ENCODE measurements at regions not wholly inside any gene's neighbourhood (a gene's known extent, or its start where the extent isn't known, plus 50 kb on each side); places are given as distances from the start of the nearest gene placed in this dataset.
"Not testable (repeated sequence)": the region's sequence is repeated elsewhere in the genome, so short reads cannot be mapped to it uniquely, and the experiment has no call there.

DNA sequence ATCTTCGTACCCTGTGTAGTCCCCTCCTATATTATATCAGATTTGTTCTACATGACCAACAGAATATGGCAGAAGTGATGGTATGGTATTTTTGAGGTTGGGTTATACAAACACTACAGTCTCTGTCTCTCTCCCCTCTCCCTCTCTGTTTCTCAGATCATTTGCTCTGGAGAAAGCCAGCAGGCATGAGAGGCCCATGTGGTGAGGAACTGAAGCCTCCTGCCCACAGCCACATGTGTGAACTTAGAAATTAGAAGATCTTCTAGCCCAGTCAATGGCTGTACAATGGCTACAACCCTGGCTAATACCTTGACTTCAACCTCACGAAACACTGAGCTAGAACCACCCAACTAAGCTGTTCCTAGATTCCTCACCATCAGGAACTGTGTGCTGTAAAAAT is 250.6 kb downstream of the SMAD2 start:
- DNase-seq (ENCODE audit: low read depth in 3 of 3), result no peak

DNA sequence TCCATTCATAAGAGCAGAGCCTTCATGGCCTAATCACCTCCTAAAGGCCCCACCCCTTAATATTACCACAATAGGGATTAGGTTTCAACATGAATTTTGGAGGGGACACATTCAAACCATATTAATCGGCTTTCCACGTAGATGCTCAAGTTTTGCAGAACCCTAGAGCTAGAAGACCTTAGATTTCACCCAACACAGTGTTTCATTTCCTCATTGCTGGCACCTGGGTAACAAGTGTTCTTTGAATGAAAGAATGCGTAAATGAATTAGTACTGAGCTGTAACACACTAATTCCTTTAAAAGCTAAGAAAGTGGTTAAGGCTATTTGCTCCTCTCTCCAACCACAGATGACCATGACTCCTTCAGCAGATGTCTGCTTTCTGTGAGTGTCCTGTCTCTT is 252.5 kb downstream of the SMAD2 start:
- no peak for DNase-seq (ENCODE audit: low read depth in 3 of 3)

GRCh38 chr18:47669815-47670214 is 260.6 kb downstream of the SMAD2 start:
- DNase-seq (ENCODE audit: low read depth in 3 of 3), result no peak

DNA sequence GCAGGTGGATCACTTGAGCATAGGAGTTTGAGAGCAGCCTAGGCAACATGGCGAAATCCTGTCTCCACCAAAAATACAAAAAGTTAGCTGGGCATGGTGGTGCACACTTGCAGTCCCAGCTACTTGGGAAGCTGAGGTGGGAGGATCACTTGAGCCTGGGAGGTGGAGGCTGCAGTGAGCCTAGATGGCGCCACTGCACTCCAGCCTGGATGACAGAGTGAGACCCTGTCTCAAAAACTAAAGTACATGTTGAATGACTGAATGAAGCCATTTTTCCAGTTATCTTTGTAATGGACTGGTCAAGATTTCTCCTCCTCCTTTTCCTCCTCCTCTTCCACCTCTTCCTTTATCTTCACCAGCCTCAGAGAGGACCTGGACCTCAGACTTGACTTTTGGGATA is 272.0 kb downstream of the SMAD2 start:
- DNase-seq (ENCODE audit: low read depth in 3 of 3), result no peak

DNA sequence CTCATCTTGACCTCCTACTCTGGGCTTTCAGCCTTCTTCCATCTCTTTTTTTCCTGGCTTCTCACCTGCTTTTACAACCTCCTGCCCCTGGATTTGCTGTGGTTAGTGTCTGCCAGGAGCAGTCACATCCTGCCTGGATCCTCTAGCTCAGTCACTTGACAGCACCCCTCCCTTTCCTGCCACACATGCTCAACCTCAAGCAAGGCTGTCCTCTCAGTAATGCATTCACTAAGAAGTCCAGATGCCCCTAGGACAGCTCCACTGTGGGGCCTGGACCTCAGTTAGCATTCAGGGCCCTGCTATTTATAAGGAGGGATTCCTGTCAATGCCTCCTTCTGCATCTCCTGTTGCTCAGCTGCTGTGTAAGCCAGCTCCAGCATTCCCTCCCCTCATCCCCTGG is 275.5 kb downstream of the SMAD2 start:
- DNase-seq (ENCODE audit: low read depth in 3 of 3), result no peak

GRCh38 chr18:47644896-47645295 is 285.6 kb downstream of the SMAD2 start:
- no peak for DNase-seq (ENCODE audit: low read depth in 3 of 3)

DNA sequence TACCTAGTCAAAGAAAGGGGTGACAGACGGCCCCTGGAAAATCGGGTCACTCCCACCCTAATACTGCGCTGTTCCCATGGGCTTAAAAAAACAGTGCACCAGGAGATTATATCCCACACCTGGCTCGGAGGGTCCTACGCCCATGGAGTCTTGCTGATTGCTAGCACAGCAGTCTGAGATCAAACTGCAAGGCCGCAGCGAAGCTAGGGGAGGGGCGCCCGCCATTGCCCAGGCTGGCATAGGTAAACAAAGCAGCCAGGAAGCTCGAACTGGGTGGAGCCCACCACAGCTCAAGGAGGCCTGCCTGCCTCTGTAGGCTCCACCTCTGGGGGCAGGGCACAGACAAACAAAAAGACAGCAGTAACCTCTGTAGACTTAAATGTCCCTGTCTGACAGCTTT is 292.9 kb downstream of the SMAD2 start:
- not testable (repeated sequence) for DNase-seq (ENCODE audit: low read depth in 3 of 3)

DNA sequence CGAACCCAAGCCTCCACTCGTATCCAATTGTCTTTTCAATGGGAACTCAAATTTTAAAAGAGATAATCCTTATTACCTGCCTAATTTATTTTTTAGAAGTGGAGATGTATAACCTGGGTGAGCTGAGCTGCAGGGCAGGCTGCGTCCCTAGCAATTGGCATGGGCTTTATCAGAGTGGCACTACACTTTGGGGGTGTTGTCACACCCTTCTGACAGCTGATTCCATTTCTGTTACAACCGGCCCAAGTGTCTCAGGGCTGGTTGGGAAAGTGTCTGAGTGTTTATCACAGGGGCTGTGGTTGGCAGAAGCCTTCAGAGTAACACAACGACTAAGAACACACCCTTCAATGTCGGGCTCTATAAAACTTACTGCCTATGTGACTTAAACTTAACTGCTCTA is 295.0 kb downstream of the SMAD2 start:
- no peak for DNase-seq (ENCODE audit: low read depth in 3 of 3)

GRCh38 chr18:47632970-47633635 is 297.4 kb downstream of the SMAD2 start:
- no peak for DNase-seq (ENCODE audit: low read depth in 3 of 3)

GRCh38 chr18:47628893-47629292 is 301.6 kb downstream of the SMAD2 start:
- DNase-seq (ENCODE audit: low read depth in 3 of 3), result no peak

GRCh38 chr18:47628240-47628781 is 302.1 kb downstream of the SMAD2 start:
- no peak for DNase-seq (ENCODE audit: low read depth in 3 of 3)

DNA sequence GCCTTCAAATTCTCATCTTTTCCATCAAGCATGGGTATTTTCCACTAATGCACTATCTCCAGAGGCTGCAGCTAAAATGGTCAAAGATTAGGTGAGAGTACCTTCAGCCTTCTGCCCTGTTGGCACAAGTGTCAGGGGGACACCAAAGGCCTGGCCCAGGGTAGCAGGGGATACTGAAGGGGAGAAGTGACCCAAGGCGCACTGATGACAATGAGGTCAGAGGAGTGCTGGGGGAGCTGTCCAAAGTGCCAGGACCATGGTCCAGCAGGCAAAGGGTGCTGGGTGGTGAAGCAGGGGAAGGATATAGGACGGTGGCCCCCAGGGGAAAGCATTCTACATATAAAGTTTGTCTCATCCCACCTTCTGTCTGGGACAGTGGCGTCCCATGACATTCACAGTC is 303.4 kb downstream of the SMAD2 start:
- DNase-seq (ENCODE audit: low read depth in 3 of 3), result no peak

GRCh38 chr18:47619771-47620448 is 310.5 kb downstream of the SMAD2 start:
- no peak for DNase-seq (ENCODE audit: low read depth in 3 of 3)

DNA sequence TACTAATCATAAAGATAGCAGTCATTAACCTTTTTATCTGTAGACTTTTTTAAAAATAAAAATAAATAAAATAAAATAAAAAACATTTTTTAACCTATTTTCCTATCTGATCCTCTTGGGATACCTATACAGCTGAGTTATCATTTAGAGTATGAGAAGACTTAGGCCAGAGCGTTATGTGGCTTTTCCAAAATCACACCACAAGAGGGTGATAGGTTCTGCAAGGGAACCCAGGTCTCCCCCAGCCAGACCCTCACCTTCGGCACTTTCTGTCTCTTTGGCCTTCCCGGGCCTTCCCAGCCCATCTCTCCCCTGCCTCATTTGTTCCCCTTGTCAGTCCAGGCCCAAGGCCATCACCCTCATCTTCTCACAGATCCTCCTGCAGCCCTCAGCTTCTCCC is 311.7 kb downstream of the SMAD2 start:
- no peak for DNase-seq (ENCODE audit: low read depth in 3 of 3)

GRCh38 chr18:47615043-47615442 is 315.4 kb downstream of the SMAD2 start:
- no peak for DNase-seq (ENCODE audit: low read depth in 3 of 3)

DNA sequence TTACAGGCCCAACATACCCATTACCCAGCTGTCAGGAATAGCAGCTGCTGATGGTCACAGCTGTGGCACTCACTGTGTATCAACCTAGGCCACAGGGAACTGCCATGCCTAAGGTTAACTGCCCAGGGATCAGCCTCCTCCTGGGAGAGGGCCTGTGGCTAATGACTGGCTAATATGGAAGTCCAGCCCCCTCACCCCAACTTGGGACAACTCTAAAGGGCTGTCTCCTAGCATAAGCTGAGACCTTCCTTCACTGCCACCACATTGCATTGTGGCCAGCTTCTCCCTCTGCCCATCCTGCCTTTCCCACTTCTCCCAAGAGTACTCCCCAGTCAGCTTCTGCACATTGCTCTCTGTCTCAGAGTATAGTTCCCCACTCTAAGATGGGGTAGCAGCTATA is 316.5 kb downstream of the SMAD2 start:
- DNase-seq (ENCODE audit: low read depth in 3 of 3), result no peak

GRCh38 chr18:47611649-47612048 is 318.8 kb downstream of the SMAD2 start:
- no peak for DNase-seq (ENCODE audit: low read depth in 3 of 3)

GRCh38 chr18:47606526-47606925 is 323.9 kb downstream of the SMAD2 start:
- DNase-seq (ENCODE audit: low read depth in 3 of 3), result no peak

DNA sequence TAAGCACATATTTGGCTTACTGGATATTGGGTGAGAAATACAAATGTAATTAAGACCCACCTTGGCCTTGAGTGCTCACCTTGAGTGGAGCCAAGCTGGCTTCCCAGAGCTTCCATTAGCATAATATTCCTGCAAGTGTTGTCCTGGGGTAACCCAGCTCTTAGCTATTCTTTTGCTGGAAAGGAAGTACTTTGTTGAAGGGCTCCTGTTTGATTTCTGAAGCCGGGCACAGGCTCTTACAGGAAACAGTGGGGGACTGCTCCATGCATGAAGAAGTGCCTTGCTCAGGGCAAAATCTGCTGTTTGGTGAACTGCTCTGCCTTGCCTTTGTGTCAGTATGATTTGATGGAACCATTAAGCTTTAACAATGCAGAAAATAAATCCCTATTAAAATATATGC is 325.4 kb downstream of the SMAD2 start:
- no peak for DNase-seq (ENCODE audit: low read depth in 3 of 3)

DNA sequence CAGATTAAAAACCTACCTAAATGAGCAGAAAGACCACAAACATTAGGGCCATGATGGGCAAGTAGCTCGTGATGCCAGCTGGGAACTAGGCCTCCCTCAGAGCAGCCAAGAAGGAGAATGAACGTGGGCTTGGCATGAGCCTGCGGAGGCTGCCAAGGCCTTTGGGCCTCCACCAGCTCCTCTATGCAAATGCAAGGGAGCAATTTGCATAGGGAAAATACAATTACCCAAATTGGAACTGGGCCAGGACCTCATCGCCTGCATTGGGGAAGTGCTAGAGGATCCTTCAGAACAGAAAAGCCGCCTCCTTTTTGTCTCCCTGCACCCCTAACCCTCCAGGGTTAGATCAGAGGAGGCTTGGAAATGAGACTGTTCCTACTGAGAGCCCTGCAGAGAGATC is 326.4 kb downstream of the SMAD2 start:
- DNase-seq (ENCODE audit: low read depth in 3 of 3), result no peak

DNA sequence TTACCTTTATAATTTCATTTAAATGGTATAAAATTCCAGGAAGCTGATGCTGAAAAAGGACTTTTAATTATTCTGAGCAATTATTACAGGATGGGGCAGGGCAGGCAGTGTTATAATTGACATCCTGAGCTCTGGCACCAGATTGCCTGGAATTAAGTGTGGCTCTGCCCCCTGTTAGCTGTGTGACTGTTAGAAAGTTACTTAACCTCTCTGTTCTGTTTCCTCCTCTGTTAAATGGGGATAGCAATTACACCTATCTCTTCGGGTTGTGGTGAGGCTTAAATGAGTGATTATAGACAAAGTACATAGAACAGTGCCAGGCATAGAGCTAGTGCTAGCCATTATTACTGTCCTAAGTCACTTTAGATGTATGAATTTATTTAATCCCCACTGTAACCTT is 327.3 kb downstream of the SMAD2 start:
- DNase-seq (ENCODE audit: low read depth in 3 of 3), result no peak

- DNase-seq (ENCODE audit: low read depth in 3 of 3), result no peak
Observed at GRCh38 chr18:47602273-47602897, 328.1 kb downstream of the SMAD2 start.

Measured in stimulated activated CD4-positive, alpha-beta T cell treated with anti-CD3 and anti-CD28 coated beads, TNF-alpha, amount 100 ng/mL, for 24 hours (primary cell).